Fibroblast of skin of right quadriceps (primary cell): ENCODE measurements at regions not wholly inside any gene's neighbourhood (a gene's known extent, or its start where the extent isn't known, plus 50 kb on each side); places are given as distances from the start of the nearest gene placed in this dataset.

Source experiments
- DNase-seq: peaks from one replicate; pipeline ENCODE4 v3.0.0-alpha.2; 2013

DNA sequence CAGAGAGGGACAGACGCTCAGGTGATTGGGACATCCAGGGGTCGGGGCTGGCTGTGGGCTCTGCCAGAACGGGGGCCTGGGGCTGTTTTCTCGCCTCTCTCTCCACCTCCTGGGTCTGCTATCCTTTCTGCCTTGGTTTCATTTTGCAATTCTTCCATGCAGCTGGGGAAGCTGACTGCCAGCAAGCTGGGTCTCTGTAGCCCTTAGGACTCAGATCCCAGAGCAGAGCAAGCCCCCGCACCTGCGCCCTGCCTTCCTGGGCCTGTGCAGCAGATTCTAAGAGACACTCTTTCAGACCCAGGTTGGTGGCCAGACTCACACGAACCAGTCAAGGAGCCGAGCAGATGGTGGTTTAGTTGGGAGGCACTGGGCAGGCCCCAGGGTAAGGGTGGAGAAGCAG, 59.1 kb upstream of the GRPEL1 start:
- no peak for DNase-seq

- DNase-seq: peak; percentile 82
Measured at GRCh38 chr4:7124689-7125442, 57.0 kb upstream of the GRPEL1 start.

DNA sequence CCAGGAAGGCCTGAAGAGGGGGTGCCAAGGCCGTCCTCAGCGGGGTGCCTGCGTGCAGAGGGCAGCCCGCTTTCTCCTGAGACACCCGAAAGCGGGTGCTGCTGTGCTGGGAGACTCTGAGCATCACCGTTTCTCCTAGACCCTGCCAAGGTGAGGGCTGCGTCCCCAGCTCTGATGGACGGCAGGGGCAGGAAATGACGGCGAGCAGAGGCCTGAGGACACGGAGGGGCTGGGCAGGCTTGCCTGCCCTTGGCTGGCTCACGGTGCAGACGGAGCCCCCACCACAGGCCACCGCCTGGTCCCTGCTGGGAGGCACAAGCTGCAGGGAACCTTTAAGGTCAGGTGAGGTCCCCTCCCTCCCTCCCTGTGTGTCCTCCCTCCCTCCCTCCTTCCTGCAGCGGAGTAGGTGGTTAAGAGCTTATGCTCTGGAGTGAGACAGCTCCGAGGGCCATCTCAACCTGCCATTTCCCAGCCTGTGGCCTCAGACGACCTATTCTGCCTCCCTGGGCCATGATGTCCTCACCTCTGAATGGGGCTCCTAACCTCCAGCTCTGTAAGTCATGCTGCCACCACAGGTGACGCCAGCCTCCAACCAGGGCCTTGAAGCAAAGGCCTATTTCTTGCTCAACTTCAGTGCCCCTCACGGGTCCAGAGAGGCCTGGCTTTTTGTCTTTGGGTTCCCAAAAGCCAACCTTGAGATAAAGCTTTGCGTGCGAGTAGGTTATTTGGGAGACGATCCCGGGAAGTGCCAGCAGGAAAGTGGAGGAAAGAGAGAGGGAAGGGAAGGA, 54.2 kb upstream of the GRPEL1 start:
- no peak for DNase-seq

GRCh38 chr4:7121174-7121573, 53.3 kb upstream of the GRPEL1 start:
- no peak for DNase-seq

DNA sequence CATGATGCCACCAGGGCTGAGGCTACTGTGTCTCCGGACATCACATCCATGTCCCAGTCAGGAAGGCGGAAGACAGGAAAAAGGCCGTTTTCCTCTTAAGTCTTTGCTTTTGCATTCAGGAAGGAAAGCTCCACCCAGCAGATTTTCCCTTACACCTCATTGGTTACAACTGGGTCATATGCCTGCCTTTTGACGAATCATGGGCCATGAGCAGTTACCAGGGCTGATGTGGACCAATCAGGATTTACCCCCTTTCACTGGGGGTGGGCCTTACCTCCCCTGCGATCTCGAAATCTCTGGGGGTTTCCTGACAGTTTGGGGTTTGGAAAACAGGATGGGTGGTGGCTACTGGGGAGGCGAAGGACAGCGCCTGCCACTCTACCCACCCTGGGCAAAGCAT, 52.5 kb upstream of the GRPEL1 start:
- no peak for DNase-seq

- no peak for DNase-seq
Measured at GRCh38 chr4:7118013-7118832, 50.4 kb upstream of the GRPEL1 start.
